Germinal center (tissue), 1 donor: ENCODE measurements at regions not wholly inside any gene's neighbourhood (a gene's known extent, or its start where the extent isn't known, plus 50 kb on each side); places are given as distances from the start of the nearest gene placed in this dataset.
"Not testable (repeated sequence)": the region's sequence is repeated elsewhere in the genome, so short reads cannot be mapped to it uniquely, and the experiment has no call there.

ENCODE experiments used
- DNase-seq: peaks from one replicate; pipeline ENCODE4 v3.0.0; 2012; ENCODE audit warnings: mixed read lengths, low spot score

DNA sequence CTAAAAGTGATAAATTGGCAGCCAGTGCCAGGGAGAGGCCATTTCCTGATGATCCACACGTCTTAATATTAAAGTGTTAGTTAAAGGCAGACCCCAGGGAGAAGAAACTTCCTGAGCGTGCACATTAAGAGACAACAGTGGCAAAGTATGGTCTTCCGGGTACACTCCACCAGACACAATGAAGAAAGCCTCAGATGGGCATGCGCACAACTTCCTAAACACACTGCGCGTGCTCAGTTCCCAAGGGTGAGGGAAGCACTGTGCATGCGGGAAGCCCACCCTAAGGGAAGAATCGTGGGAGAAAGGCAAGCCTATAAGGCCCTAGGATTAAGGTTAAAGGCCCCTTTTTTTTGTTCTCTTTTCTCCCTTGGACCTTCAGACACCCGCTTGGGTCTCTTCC, 140.7 kb upstream of the CDKN3 start:
- DNase-seq = no peak

DNA sequence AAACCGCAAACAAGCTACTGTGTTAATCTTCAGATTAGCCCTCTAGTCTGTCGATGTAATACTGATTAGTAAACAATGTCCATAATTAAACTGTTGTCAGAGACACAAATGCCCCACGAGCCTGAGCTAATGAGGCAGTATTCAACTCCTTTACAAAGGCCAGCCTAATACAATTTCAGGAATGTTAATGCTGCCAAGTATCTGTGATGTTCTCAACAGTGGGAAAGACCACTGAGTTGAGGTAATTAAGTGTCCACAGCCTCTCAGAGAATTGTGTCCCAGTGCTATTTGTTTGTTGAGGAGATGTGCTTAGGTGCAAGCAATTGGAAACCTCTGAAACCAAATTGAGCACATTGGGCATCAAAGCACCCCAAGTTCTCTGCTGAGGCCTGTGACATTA, 139.4 kb upstream of the CDKN3 start:
- DNase-seq = no peak

DNA sequence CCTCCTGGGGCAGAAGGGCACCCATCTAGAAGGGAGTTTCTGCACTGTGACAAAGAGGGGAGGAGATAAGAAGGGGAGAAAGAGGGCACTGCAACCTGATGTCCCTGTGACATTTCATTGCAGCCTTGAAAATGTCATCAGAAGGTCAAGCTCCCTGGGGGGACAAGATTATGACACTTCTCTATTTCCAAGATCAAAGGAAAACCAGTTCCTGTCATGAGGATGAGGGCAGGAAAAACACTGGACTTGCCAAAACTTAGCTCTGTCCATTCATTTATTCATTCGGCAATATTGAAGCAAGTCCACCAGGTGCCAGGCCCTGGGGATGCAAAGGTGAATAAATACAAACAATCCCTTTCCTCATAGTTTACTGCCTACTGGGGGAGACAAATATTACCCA, 138.4 kb upstream of the CDKN3 start:
- no peak for DNase-seq

DNA sequence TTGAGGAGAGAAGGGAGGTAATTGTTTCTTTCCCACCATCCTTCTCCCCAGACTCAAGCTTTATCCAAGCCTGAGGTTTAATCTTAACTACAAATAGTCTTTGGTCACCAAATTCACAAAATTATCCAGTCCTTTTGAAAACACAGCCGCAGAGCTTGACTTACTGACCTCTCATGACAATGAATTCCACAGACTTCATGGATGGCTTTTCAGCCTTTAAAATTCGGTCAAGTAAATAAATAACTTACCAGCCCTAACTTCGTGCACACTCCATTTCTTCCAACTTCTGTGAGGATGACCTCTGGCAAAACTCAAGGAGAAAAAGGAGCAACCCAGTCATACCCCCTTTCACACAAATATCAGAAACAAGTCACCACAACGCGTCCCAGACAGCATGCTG, 137.0 kb upstream of the CDKN3 start:
- no peak for DNase-seq

DNA sequence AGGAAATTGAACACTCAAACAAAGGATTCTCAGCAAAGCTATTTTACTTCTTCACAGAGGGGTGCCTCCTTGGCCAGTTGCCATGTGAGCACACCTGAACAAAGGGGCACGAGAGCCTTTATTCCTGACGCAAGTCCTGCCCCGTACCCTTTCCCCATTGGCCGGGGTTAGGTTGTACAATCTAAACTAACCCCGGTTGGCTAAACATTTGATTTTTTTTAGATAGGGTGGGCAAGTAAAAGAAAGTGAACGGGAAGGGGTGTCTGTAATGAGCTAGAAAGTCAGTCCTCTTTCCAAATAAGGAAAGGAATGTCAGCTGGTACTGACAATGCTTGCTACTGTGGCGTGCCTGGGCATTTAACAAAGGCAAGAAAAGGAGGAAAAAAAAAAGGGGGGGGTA, 135.5 kb upstream of the CDKN3 start:
- no peak for DNase-seq

DNA sequence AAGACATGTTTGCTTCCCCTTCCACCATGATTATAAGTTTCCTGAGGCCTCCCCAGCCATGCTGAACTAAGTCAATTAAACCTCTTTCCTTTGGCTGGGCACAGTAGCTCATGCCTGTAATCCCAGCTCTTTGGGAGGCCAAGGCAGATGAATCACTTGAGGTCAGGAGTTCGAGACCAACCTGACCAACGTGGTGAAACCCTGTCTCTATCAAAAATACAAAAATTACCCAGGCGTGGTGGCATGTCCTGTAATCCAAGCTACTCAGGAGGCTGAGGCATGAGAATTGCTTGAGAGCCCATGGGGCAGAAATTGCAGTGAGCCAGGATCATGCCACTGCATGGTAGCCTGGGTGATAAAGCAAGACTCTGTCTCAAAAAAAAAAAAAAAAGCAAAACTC, 130.2 kb upstream of the CDKN3 start:
- not testable (repeated sequence) for DNase-seq

DNA sequence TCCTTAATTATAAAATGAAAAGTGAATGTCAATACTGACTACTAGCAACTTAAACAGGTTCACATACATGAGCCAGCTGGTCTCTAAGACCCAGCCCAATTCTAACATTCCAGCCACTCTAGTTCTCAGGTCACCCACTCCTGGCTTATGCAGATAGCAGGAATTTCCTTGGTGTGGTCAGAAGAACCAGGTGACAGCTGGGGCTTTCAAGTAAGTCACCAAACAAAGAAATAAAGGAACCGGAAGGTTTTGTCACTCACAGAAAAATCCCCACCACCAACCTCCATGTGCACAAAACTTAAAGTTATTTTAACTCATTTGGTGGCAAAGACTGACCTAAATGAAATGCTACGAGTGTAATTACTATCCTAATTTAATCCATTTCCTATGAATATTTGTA, 129.6 kb upstream of the CDKN3 start:
- no peak for DNase-seq

DNA sequence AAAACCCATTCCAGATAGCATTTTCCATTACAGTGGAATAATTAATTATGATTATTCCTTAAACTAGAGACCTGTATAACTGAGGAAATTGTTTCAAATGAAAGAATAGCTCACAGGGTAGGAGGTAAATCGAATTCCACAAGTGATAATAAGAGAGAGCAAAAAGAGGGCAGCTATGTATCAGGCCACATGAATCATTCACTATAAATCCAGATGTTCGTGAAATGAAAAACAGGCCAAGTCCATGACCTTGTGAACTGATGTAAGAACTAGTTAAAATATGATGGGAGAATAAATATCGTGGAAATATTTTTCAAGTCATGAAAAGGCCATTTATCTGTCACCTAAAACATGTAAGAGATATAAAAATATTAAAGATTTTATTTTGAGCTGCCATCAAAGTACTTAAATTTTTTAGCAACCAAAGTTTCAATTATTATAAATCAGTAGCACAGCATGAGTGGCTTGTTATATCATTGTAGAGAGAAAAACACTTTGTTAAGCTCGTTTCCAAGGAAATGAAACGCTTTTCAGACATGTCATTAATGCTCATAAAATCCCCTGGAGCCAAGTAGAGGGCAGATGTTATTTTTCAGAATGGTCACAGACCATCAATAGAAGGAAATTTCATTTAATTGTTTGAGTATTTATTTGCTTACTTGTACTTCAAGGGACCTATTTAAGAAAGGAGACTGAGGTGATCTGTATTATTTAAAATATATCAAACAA, 120.6 kb upstream of the CDKN3 start:
- DNase-seq = no peak

DNA sequence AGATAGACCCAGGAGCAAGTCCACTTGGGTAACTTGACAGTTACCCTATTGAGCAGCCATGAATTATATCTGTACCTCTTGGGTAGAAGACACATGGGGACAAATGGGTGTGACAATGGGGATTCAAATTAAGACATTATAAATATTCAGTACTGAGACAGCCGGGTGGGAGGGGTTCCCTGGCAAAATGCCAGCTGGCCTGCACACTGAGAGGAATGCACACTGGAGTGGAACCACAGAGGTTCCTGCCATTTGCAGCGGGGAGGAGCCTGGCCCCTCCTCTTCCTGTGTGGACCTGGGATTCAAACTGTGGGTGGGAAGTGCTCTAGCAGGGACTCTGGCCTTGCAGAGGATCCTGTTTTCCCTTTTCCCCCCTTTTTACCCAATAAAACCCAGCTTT, 118.7 kb upstream of the CDKN3 start:
- DNase-seq = no peak

DNA sequence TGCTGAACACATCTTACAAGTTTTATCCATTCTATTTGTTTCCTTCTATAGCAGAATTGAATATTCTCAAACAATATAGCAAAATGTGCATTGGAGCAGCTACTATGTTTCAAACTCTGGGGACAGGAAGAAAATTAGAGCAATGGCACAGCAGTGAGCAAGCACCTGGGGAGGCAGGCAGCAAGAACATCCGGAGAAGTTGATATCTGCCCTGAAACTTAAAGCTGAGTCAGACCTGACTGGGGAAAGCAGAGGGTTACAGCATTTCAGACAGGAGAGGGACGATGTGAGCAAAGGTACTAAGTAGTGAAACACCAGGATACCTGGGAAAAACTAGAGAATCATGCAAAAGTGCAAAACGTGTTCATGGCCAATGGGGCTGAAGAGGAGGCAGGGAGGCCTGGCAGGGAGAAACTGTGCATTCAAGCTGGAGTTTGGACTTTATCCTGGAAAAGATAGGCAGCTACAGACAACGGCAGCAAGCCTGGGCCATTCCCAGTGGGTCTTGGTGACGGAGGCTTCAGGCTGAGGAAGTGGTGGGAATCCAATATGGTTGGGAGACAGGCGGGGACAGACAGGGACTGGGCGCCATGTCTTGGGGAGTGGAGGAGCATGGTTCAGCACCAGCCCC, 118.0 kb upstream of the CDKN3 start:
- DNase-seq = no peak

DNA sequence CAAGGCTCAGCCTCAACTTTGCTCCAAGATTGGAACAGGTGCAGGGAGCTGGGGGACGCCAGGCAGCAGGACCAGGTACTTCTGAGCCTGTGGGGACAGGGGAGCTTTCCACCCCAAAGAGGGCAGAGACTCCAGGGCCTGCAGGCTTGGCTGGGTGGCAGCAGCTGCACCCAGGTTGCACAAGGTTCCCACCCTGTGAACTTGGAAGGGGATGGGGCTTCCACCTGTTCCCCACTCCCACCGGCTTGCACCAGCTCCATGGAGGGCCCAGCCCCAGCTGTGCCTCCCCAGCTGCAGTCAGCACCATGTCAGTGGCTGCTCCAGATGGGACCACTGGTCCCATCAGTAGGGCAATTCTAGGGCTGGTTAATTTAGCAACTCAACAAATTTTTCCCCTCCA, 114.0 kb upstream of the CDKN3 start:
- no peak for DNase-seq

DNA sequence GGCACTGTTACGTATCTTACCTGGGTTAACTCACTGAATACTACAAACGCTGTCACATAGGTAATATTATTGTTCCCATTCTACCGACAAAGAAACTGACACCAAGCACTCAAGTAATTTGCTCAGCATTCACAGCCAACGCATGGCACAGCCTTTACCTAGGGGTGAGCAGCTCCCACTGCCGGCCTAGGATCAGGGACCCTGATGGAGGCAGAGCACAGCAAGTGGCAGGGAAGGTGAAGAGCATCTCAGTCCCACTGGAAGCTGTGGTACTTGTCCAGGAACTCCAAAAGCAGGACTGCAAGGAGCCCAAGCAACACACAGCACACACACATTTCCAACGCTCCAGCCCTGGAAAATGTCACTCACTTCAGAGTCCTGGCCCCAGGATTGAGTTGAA, 111.8 kb upstream of the CDKN3 start:
- DNase-seq = no peak

DNA sequence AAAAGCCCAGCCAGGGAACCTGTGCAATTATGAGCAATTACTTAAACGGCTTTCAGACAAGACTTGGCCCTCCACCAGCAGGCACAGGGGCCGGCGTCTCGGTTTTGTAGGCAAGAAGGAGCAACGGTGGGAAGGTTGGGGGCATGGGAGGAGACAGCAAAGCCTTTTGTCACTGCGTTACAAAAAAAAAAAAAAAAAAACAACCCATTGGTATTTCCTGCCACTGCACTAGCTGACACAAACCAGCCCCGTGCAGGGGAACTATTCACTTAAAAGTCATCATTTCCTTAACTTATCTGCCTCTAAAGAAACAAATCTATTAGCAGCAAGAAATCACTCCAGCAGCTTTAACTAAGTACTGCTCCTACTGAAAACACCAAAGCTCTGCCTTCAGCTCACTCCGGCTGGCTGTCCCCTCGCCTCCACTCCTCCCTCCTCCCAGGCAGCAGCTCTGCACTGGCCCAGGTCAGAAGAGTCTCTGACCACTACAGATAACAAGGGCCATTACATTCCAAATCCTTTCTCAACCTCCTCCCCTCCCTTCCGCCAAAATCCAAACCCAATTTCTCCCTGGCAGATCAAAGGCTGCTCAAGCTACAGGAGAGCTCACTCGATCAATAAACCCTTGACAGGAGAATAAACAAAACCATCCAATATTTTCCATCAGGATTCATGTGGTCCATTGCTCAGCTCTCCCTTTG, 105.2 kb upstream of the CDKN3 start:
- DNase-seq = no peak

DNA sequence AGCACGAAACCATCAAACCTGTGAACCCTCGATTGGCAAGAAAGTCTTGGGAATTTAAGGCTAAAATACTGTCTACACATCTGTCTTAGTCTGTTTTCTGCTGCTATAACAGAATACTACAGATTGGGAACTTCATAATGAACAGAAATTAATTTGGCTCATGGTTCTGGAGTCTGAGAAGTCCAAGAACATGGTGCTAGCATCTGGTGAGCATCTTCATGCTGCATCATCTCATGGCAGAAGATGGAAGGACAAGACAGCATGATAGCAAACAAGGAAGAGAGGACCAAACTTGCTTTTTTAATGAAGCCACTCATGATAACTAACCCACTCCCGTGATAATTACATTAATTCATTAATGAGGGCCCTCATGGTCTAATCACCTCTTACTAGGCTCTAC, 102.0 kb upstream of the CDKN3 start:
- DNase-seq = no peak

DNA sequence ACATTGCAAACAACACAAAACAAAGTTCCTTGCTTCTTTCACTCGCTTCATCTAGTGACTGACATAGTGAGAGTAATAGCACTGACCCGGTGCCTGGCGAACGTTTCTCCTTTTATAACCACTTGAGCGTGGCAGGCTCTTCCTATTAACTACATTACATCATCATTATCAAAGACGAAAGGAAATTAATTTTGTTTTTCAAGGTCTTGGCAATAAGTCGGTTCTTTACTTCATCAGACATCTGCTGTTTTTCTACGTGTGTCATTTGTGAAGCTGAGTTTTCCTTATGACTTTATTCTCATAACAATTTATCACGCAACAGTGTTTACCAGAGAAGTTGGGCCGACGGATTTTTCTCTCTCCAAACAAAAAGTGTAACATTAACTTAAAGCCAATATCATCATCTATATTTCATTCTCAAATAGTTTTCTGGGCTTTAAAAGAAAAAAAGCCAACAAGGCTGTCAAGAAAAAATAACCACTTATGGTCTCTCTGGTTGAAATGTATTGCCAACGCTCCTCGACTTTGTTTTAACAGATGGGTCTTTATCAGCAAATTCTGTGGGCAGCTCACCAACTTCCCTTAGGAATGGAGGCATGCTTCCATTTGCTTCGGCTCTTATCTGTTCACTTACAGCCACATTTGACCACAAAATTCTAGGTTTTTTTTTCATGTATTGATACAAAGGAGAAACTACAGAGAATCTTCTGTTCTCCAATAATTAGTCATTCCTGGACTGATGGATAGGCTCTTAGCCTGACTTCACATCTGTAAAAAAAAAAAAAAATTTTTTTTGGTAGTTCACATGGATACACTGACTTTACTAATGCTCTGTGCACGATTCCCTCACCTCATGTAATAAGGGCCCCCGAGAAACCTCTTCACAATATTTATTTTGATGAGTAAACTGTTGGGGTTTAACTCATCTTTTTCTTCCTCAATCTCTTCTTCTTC, 97.1 kb upstream of the CDKN3 start:
- no peak for DNase-seq

DNA sequence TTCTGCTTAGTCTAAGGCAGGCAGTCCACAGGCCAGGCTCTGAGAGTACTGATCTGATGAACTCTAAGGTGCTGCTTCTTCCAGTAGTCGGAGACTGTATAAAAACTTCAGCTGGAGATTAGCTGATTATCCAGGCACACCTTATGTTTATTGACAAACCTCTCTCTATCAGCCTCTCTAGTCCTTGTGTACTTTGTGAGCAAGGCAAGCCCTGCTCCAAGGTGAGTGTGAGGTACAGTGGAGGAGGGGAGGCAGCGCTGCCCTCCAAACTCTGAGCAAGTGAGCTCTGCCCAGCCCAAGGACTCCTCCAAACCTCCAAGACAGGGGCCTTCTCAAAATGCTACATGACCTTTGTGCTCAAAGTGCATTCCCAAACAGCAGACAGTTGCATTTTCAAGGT, 95.9 kb upstream of the CDKN3 start:
- DNase-seq = no peak

DNA sequence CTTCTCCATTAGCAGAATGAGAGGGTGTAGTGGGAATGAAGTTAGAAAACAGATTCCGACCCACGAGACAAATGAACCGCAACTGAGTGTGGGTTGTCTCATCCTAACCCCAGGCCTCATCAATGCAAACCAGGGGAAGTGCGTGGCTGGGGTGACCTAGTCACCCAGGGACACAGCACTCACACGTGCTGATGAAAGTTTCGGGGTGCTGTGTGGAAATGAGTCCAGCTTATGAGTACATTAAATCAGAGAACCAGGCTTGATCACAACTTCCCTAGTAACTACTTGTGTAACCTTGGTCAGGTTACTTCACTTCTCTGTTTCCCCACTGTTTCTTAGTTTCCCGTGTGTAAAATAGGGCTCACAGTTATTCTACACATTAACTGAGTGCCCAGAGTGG, 95.4 kb upstream of the CDKN3 start:
- no peak for DNase-seq

DNA sequence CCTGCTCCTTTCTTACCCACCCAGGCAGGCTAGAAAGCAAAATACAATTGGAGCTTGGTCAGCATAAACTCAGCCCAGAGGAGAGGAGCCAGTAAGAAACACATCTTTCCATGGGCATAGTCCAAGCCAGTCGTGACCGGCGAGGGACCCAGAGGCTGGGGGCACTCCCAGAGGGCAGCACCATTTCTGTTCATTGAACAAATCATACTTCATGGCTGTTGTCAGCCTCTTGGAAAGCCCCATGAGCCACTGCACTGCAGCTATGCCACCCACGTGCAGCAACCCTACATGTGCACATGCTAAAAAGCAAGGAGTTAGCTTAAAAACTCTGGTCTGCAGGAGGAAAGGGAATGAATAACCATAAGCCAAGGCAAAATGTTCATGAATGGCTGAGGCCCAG, 90.0 kb upstream of the CDKN3 start:
- no peak for DNase-seq

DNA sequence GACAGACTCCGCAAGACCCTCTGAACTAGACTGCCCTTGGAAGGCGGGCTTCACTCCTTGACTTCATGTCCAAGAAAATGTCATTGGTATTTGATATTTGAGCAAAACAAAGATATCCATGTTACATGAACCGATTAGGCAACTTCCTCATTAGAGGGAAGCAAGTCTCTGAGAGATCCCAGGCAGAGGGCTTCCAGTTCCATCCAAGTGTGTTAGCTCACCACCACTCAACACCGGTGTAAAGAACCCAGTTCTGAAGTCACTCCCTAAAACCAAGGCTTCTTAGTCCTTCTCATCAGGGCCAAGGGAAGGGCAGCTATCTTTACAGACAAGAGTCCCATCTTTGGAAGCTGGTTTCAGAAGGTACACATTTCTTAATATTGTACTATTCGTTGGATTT, 87.2 kb upstream of the CDKN3 start:
- DNase-seq = no peak

DNA sequence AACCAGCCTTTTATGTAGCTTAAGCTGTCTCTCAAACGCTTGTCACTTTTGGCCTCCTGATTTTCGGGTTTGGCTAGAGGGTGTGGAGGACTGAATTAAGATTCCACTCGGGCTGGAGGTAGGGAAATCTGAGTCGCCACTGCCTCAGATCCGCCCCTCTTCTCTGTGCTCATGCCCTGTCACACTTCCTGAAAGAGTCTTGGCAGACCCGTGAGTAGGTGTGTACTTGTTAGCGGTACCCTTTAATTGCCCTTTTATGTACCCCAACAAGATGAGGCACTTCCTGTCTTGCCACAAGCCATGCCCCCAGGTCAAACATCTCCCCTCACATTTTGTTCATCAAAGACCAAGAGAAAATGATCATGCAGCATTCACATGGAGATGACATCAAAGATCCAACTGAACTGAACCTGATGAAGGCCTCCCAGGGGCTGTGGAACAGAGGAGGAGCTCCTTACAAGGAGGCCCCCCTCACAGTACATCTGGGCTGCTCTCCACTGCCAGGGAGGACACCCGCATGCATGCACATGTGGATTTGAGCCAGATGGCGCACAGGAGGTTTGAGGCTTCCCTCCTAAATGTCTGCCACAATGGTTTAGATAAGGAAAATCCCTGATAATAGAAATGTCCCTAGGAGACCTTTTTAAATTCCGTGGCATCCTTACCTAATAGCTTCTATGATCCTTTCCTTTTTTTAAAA, 86.5 kb upstream of the CDKN3 start:
- DNase-seq = no peak

DNA sequence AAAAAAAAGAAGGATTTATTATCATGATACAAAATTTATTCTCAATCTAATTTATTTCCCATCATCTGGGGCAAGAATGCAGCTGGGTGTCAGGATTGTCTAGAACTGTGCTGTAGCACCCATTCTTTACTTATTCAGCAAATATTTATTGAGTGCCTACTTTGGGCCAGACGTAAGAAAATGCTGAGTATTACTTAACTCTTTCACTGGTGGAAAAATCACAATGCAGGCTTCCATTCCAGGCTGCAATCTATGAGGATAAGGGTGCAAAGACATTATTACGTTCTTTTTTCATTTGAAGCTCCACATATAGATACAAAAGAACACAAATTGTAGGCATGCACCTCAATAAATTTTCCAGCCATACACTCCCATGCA, 86.0 kb upstream of the CDKN3 start:
- DNase-seq = no peak
